Esophagus muscularis mucosa (tissue), 4 donors: ENCODE measurements at regions not wholly inside any gene's neighbourhood (a gene's known extent, or its start where the extent isn't known, plus 50 kb on each side); places are given as distances from the start of the nearest gene placed in this dataset.

Experiments used
- EP300 ChIP-seq: sonication (generic); formaldehyde crosslinking; IDR thresholded peaks from one replicate; pipeline ENCODE4 v1.6.1; 2017; ENCODE audit warnings: antibody characterized with exemption
- POLR2A ChIP-seq: fragments of 450-650 bp; IDR thresholded peaks from one replicate; pipeline ENCODE4 v1.6.1; 2017; ENCODE audit warnings: antibody characterized with exemption, moderate library complexity, mild to moderate bottlenecking, low read depth
- POLR2AphosphoS5 ChIP-seq, 2 donors: sonication (generic); formaldehyde crosslinking; IDR thresholded peaks; one replicate each; pipeline ENCODE4 v1.6.1; 2017; ENCODE audit warnings: antibody characterized with exemption in 2 of 2
- TF ChIP-seq, protein P1 (sequence below), 3 experiments: fragments of 200-600 bp in 2 of 3; fragments of 450-650 bp in 1 of 3; sonication (generic) in 2 of 3; IDR thresholded peaks; one replicate each; pipeline ENCODE4 v1.5.1; 2017 to 2019; ENCODE audit warnings: antibody characterized with exemption in 3 of 3, mild to moderate bottlenecking in 2 of 3, moderate library complexity in 1 of 3

DNA sequence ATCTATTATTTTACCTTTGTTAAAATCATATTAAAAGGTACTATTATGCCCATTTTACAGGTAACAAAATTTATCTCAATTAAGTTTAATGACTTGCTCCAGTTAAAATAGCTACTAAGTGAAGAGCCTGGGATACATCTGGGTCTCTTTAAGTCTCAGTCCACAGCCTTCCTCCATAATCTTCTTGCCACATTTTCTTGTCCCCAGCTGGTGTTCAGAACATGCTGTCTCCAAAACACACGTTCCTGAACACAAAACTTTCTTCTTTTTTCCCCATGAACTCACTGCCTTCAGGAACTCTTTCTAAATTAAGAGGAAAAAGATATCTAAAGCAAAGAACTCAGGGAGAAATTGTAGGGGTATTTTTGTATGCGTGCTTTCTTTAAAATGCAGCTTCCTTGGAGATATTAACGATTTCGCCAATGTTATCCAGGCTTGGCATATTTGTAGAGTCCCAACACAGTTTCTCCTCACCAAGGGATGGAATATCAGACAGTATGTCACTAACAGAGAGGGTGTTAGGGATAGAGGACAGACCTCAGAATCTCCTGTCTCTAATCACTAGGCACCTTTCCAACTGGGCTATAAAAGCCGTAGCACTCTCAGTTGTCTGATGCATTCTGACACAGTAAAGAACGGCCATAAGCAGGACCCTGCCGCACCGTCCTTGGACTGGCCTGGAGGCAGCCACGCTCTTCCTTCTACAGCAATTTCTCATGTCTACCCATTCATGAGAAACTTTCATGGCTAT is 232.8 kb upstream of the BLID start:
- TF ChIP-seq, protein P1, sequence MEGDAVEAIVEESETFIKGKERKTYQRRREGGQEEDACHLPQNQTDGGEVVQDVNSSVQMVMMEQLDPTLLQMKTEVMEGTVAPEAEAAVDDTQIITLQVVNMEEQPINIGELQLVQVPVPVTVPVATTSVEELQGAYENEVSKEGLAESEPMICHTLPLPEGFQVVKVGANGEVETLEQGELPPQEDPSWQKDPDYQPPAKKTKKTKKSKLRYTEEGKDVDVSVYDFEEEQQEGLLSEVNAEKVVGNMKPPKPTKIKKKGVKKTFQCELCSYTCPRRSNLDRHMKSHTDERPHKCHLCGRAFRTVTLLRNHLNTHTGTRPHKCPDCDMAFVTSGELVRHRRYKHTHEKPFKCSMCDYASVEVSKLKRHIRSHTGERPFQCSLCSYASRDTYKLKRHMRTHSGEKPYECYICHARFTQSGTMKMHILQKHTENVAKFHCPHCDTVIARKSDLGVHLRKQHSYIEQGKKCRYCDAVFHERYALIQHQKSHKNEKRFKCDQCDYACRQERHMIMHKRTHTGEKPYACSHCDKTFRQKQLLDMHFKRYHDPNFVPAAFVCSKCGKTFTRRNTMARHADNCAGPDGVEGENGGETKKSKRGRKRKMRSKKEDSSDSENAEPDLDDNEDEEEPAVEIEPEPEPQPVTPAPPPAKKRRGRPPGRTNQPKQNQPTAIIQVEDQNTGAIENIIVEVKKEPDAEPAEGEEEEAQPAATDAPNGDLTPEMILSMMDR (IDR thresholded peaks at IDR 0.05): no peak
- TF ChIP-seq POLR2A (no peak), POLR2AphosphoS5 (IDR thresholded peaks at IDR 0.05) (no peak), EP300 (no peak)
